ENCODE measurements at regions not wholly inside any gene's neighbourhood (a gene's known extent, or its start where the extent isn't known, plus 50 kb on each side); places are given as distances from the start of the nearest gene placed in this dataset.

DNA sequence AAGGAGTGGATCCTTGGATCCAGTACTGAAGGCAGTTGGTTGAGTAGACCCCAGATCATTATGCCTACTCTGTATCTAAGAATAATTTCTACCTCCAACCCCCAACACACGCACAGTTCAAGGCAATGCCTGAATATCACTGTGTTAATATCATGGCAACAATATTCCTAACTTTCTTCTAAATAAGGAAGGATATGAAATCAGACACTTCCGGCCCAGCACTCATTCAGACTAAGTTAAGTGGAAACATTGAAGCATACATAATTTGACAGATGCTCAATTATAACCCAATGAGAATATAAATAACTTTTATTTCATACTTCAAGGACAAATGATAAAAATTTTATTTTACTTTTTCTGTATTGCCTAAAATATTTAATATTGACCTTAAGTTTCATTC lies 153.6 kb upstream of the COL3A1 start:
- DNase-seq (no peak), ATAC-seq (no peak)
- intact Hi-C loops (cut with micrococcal nuclease): no loop called here

DNA sequence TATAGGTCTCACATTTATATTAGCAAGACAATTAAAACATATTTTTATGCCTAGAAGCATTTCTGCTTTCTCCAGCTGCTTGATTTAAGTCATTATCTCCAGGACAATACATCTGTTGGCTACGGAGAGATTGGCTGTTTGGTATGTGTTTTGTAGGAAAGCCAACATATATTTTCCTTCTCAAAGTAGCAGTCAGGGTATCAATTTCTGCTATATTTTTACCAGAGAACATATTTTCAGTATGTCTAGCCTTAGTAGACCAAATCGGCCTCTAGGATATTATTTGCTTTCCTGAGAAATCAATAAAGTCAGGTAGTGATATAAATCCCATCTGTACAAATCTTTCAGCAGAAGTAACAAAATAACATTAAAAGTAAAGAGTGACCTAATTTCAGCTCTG lies 150.0 kb upstream of the COL3A1 start:
- no peak for ATAC-seq
- intact Hi-C loops (cut with micrococcal nuclease): no loop called here
- DNase-seq: no peak

DNA sequence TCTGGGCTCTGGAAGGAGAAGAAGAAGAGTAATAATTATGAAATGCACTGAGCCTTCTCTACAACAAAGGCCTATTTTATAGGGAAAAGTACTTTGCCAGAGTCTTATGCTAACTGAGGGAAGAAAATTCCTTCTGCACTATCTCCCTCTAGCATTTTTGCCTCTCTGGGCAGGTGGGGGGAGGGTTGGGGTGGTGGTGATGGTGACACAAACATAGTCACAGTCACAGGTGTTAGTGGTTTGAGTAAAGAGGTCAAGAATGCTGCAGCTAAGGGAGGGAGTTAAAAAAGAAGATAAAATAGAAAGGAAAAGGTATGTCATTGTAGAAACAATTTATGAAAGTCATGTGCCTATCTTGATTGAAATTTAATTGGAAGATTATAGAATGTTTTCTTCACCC lies 140.8 kb upstream of the COL3A1 start:
- intact Hi-C loops (cut with micrococcal nuclease): no loop called here
- DNase-seq: no peak
- ATAC-seq: no peak

DNA sequence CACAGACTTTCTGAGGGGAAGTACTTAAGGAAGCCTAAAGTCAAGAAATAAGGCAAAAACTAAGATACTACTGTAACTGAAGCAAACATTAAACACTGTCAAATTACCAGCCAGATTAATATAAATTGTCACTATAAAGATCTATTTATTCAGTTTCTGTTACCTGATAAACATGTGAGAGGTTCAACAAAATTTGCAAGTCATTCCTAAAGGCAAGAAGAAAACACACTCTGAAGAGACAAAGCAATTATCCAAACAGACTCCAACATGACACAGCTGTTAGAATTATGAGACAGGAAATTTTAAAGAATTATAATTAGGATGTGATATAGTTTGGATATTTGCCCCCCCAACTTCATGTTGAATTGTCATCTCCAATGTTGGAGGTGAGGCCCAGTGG lies 140.4 kb upstream of the COL3A1 start:
- DNase-seq (no peak), ATAC-seq (no peak)
- intact Hi-C loops (cut with micrococcal nuclease): no loop called here

DNA sequence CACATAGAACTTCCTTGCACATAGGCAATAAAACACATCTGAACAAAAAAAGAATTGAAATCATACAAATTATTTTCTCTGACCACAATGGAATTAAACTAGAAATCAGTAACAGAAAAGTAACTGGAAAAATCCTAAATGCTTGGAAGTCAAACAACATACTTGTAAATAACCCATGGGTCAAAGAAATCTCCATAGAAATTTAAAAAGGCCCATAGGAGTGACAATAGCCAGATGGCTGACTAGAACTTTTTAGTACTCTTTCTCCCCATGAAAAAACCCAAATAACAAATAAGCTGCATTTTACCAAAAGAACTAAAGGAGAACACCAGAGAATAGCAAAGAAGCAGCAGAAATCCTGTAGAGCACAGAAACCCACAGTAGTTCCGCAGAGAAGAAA lies 139.2 kb upstream of the COL3A1 start:
- DNase-seq (no peak), ATAC-seq (no peak)
- intact Hi-C loops (cut with micrococcal nuclease): no loop called here

DNA sequence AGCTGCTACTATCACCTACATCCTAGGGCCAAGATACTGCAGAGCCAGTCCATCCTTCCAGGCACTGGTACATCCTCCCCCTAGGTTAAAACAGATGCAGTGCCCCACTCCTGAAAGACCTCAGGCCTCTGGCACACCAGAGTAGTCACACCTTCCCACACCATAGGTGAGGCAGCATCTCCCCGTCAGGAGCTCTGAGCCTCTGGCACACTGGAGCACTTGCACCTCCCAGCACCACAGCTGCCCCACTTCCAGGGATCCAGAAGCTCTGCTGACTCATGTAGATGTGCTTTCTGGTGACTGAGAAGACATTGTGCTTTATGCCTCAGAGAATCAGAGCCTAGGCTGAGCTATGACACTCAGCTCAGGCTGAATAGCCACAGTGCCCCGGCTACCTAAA lies 138.4 kb upstream of the COL3A1 start:
- ATAC-seq (no peak), DNase-seq (no peak)
- intact Hi-C loops (cut with micrococcal nuclease): no loop called here

DNA sequence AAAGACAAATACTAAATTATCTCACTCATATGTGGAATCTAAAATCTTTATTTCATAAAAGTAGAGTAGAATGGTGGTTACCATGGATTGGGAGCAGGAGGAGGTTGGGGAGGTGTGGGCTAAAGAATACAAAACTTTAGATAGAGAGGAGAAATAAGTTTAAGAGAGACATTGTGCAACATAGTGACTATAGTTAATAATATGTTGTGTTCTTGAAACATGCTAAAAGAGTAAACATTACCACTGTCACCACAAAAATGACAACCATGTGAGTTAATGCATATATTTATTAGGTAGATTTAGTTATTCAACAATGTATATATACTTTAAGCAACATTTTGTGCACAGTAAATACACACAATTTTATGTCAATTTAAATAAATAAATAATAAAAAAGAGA lies 128.5 kb upstream of the COL3A1 start:
- intact Hi-C loops (cut with micrococcal nuclease): no loop called here
- no peak for ATAC-seq
- DNase-seq: no peak

DNA sequence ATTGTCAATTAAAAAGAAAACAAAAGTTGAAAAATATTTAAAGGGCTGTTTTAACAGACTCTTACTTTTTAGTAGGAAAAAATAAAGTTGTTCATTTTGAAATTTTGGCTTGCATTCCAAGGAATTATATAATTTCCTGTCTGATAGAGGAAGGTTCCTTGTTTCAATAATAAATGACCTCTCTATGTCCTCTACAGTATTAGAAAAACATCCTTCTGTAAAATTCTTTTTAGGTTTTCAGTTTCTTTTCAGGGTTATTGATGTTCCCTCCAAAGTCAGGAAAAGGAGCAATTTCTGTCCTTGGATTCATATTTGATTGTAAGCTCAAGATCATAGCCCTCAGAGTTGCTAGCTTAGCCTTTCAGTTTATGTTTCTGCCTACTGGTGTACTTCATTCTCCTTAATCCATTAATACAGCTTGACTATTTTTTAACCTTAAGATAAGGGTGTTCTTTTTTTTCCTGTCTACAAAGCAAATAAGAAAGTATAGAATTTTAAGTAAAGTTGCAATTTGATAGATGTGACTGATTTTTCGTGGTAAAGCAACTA lies 125.2 kb upstream of the COL3A1 start:
- DNase-seq (no peak), ATAC-seq (no peak)
- intact Hi-C loops (cut with micrococcal nuclease): no loop called here

DNA sequence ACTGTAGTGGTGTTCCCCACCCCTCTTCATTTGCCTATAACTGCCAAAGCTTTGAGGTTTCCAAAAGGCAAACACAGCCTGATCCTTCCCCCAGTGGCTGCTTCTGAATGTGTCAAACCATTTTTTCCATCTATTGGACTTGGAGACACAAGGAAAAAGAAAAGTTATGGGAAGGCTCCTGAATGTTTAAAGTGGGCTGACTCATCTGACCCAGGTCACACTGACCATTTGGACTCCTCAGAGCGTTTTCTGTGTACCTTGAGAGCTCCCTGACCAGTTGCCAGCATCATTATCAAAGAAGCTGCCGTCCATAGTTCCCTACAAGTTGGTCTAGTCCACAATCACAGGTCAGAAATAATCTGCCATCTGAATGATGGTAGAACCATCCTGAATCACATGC lies 123.4 kb upstream of the COL3A1 start:
- no peak for ATAC-seq
- DNase-seq: no peak
- intact Hi-C loops (cut with micrococcal nuclease): no loop called here

DNA sequence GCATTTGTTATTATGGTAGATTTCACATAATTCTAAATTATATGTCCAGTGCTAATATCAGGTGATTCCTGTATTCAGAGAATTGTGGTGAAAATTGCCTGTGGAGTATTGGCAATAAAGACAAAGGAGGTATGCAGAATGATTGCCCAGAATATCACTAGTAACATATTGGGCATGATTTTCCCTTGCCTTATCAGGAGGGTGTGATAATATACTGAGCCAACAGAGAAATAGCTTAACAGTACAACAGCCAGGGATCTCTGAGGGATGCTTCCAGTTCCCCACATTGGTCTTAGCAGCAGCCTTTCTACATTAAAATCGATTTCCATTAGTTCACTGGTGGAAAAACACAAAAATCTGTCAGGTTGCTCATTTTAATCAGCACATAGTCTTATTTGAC lies 122.9 kb upstream of the COL3A1 start:
- no peak for DNase-seq
- intact Hi-C loops (cut with micrococcal nuclease): no loop called here
- no peak for ATAC-seq

DNA sequence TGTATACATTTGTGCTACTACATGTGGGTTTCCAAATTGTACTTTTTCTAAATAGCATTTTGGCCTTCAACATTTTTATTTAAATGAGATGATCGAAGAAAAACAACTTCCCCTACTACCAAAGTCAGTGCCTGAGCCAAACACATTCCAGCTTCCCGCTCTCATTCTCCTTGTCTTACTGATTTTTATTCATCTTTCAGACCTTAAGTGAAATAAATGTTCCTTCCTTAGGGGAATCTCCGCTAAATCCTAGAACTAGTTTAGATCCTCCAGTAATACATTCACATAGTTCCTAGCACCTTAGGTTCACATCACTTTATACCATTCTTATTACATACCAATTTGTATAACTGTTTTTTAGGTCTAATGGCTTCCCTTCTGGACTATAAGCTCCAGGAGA lies 122.3 kb upstream of the COL3A1 start:
- ATAC-seq (no peak), DNase-seq (no peak)
- intact Hi-C loops (cut with micrococcal nuclease): no loop called here

DNA sequence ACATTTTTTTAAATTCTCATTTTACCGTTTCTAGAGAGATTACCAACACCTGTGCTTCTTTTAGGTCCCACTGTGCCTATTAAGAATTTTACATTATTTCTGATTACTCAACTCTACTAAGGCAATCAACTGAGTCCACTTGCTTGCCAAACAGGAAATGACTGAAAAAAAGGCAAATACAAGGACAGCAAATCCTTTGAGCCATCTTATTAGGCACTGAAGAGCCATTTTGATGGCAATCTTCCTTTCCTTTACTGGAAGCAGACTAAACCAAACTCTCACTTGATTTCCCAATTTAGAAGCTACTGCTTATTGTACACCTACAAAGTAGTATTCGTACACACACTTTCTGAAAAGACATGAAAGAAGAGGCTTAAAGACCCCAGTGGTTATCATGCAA lies 121.4 kb upstream of the COL3A1 start:
- intact Hi-C loops (cut with micrococcal nuclease): no loop called here
- DNase-seq (no peak), ATAC-seq (peak; percentile 58)

DNA sequence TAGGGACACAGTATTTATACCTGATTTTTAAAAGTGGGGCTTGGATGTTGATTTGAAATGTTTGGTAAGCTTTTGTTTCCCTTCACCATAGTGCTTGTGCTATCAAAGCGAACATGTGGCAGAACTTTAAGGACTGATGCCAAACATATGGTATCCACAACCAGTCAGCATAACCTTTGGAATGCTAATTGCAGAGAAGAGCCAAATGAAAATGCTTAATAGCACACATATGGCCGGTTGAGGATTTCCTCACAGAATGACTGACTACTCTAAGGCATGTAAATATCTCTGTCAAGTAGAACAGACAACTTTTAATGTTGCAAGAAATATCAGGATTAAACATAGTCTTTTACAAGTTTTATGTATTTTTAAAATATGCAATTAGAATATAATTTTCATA lies 120.9 kb upstream of the COL3A1 start:
- DNase-seq: no peak
- intact Hi-C loops (cut with micrococcal nuclease): no loop called here
- ATAC-seq: peak; percentile 70

DNA sequence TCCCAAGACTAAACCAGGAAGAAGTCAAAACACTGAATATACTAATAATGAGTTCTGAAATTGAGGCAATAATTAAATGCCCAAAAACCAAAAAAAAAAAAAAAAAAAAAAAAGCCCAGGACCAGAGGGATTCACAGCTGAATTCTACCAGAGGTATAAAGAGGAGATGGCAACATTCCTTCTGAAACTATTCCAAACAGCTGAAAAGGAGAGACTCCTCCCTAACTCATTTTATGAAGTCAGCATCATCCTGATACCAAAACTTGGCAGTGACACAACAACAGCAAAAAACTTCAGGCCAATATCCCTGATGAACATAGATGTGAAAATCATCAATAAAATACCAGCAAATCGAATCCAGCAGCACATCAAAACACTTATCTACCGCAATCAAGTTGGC lies 108.5 kb upstream of the COL3A1 start:
- intact Hi-C loops (cut with micrococcal nuclease): no loop called here
- no peak for ATAC-seq

DNA sequence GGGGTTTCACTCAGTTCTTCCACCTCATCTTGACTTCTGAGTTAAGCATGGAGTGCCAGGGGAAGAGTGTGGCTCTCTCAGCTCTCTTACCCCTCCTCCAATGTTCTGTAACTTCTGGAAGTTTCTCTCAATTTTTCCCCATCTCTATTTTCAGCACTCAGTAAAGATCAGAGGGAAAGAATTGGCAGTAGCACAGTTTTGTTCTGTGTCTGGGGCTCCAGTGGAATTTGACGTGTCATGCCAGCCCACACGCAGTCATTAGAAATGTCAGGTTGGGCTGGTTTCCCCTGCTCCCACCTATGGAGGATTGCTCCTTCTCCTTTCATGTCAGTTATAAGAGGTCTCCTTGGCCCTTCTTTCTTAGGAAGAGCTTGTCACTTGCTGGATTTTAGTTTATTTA lies 104.6 kb upstream of the COL3A1 start:
- no peak for ATAC-seq
- no peak for DNase-seq
- intact Hi-C loops (cut with micrococcal nuclease): no loop called here

More for the DNA sequence above, 108.5 kb upstream of the COL3A1 start:
- DNase-seq: no peak

DNA sequence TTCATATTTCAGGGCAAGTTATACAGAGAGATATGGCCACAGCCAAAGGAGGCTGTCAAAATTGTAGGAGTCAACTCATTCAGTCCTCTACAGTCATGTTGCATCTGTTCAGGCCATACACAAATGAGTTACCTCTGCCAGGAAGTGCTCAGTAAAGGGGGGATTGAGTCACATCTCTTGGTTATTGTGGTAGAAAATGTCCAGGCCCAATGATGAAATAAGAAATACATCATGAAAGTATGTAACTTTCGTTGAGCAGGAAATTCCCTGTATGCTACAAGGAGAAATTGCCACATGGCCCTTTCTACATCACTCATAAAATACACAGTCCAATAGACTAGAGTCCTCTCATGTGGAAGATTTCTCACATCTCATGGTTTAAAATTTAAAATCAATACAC lies 103.9 kb upstream of the COL3A1 start:
- ATAC-seq (no peak), DNase-seq (no peak)
- intact Hi-C loops (cut with micrococcal nuclease): loop anchor here (10.0 kb wide), 1 partner anchor 175 kb away; no protein-coding TSS in a partner anchor

DNA sequence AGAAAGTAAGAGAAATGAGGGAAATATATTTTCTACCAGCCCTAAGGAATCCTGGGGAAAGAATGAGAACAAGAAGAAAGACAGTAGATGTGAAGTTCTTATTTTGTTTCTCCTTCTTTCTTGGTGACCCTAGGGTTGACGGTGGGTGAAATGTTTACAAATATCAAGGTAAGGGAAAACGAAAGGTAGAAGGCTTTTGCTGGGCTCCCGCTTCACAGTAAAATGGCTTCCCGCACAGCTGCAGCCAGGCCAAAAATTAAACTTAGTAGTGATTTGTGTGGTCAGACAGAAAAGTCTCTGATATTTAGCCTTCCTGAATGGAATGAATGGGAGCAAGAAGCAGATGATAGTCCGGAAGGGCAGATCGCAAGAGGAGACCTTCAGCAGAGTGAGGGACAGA lies 99.1 kb upstream of the COL3A1 start:
- intact Hi-C loops (cut with micrococcal nuclease): loop anchor here (10.0 kb wide), 1 partner anchor 180 kb away; no protein-coding TSS in a partner anchor
- no peak for ATAC-seq
- no peak for DNase-seq

DNA sequence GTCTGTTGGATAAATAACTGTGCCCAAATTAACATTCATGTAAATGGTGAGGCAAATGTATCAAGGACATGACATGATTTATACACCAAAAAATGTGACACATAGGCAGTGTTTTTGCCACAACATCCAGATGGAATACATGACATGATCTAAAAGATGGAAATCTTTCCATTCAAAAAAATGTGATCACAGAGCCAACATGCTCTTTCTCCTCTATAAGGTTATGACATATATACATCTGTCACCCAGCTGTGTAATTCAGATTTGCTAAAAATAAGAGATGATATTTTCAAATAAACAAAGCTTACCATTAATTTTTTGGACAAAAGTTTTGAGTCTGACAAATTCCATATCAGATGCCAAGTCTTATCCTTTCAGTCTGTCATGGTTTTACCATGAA lies 95.5 kb upstream of the COL3A1 start:
- intact Hi-C loops (cut with micrococcal nuclease): loop anchor here (10.0 kb wide), 1 partner anchor 184 kb away; no protein-coding TSS in a partner anchor
- ATAC-seq (no peak), DNase-seq (no peak)

DNA sequence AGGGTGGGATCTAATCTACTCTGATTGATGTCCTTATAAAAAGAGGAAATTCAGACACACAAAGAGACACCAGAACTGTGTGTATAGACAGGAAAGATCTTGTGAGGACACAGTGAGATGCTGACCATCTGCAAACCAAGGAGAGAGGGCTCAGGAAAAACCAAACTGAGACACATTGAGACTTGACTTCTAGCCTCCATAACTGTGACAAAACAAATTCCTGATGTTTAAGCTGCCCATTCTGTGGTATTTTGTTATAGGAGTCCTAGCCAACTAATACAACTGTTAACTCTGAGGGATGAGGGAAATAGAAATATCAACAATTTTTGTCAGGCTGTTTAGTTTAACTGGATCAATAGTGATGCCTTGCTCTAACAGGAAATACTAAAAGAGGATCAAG lies 93.4 kb upstream of the COL3A1 start:
- intact Hi-C loops (cut with micrococcal nuclease): no loop called here
- no peak for ATAC-seq

DNA sequence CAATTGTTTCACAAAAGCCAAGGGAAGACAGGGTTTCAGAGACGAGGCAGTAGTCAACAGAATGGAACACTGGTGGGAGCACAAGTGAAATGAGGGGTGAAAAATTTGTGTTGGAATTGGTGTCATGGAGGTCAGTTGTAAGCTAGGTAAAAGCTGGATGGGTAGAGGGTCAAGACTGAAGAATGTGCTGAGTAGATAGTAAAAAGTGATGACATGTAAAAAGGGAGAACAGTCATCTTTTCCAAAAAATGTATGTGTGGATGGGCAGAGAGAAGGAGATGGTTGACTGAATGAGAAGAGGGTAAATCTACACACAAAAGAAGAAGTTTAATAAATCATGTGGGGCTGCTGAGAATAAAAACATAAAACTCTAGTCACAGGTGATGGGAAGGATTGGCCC lies 92.7 kb upstream of the COL3A1 start:
- ATAC-seq (no peak), DNase-seq (no peak)
- intact Hi-C loops (cut with micrococcal nuclease): no loop called here

More for the DNA sequence above, 93.4 kb upstream of the COL3A1 start:
- DNase-seq: no peak

DNA sequence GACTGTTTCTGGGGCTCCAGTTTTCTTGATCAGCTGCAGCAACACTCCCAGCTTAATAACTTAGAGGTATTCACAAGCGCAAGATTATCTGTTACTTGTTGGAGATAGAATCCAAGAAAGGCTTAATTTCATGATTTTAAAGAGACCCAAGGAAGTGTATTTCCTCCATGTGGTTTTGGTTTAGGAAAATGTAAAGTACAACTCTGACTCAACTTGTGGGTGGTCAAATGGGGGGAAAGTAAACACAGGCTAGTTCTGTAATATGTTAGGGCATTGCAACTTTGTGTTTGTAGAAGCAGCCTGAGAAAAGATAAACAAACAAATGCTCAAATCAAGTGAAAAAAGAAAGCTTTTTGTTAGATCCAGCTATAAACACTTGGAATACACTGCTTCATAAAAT lies 90.1 kb upstream of the COL3A1 start:
- no peak for ATAC-seq
- DNase-seq: no peak
- intact Hi-C loops (cut with micrococcal nuclease): no loop called here

DNA sequence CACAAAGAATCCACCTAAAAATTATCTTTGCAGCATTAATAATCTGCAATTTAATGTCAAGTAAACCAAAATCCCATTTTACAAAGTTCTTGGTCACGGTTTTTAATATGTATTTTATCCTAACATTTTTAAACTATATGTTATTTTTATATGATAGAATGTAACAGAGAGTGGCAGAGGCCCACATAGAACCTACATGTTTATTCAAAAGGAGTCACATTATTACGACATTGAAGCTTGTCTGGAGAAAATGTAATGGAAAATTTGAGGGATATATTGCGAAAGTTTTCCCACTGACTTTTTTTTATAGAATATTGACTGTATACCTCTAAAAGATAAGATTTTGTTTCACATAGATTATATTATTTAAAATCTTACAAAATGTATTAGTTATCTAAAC lies 89.7 kb upstream of the COL3A1 start:
- ATAC-seq (no peak), DNase-seq (no peak)
- intact Hi-C loops (cut with micrococcal nuclease): no loop called here

Measured in left ventricle myocardium superior (tissue), 1 donor.